ENCODE measurements at regions not wholly inside any gene's neighbourhood (a gene's known extent, or its start where the extent isn't known, plus 50 kb on each side); places are given as distances from the start of the nearest gene placed in this dataset.

DNA sequence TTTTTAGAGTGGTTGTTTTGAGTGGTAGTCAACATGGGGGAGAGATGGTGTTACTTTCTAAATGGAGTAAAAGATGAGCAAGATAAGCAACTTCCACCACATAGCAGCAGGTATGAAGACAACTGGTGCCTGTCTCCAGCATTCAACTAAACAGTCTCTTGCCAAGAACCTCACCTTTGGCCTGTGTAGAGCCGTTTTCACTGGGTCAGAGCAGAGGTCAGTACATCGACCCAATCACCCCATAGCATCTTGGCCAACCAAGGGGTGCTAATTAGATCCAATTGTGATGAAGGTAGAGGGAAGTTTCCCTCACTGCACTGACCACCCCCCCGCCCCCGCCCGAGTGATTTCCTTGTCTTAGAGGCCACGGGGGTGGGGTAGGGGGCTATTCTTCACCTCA lies 188.2 kb downstream of the BLID start:
- no peak for DNase-seq (ENCODE audit: low read depth, low spot score)
- TF ChIP-seq, protein P1, sequence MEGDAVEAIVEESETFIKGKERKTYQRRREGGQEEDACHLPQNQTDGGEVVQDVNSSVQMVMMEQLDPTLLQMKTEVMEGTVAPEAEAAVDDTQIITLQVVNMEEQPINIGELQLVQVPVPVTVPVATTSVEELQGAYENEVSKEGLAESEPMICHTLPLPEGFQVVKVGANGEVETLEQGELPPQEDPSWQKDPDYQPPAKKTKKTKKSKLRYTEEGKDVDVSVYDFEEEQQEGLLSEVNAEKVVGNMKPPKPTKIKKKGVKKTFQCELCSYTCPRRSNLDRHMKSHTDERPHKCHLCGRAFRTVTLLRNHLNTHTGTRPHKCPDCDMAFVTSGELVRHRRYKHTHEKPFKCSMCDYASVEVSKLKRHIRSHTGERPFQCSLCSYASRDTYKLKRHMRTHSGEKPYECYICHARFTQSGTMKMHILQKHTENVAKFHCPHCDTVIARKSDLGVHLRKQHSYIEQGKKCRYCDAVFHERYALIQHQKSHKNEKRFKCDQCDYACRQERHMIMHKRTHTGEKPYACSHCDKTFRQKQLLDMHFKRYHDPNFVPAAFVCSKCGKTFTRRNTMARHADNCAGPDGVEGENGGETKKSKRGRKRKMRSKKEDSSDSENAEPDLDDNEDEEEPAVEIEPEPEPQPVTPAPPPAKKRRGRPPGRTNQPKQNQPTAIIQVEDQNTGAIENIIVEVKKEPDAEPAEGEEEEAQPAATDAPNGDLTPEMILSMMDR (IDR thresholded peaks at IDR 0.05; ENCODE audit: low read depth, low read length) = no peak
- no peak overlapping the region for H3K4me3 ChIP-seq (ENCODE audit: low read depth, low read length)
- in situ Hi-C loops (cut with HindIII; ENCODE audit: low sequenced_read_pairs) = no loop called here

DNA sequence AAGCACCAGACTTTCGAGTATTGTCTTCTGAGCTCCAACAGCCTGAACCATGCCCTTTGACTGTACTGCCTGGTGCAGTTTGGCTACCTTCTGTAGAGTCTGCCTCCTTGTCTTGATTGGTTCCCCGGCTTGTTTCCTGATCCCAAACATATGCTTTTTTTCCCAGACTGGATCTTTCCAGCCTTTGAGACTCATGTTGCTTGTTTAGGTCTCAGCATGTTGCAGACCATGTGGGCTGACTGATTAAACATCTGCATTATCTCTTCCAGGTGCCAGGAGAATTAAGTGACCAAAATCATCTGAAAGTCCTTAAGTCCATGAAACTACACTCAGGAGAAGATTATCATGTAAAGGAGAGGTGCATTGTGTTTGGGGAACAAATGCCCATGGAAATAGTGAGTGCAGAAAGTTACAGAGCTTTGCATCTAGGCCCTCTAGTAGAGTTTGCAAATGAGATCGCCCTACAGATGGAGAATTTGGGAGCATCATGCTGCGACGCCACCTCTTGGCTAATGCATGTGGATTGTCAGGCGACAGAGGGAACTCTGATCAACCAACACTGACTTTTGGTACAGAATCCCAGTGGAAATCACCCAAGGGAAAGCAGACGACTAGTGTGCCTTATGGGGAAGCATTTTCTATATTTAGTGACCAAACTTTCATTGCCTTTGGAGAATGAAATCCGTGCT lies 188.8 kb downstream of the BLID start:
- TF ChIP-seq, protein P1 (IDR thresholded peaks at IDR 0.05; ENCODE audit: low read depth, low read length) = no peak
- DNase-seq (ENCODE audit: low read depth, low spot score) = no peak
- in situ Hi-C loops (cut with HindIII; ENCODE audit: low sequenced_read_pairs) = no loop called here
- H3K4me3 ChIP-seq (ENCODE audit: low read depth, low read length) = no peak overlapping the region

DNA sequence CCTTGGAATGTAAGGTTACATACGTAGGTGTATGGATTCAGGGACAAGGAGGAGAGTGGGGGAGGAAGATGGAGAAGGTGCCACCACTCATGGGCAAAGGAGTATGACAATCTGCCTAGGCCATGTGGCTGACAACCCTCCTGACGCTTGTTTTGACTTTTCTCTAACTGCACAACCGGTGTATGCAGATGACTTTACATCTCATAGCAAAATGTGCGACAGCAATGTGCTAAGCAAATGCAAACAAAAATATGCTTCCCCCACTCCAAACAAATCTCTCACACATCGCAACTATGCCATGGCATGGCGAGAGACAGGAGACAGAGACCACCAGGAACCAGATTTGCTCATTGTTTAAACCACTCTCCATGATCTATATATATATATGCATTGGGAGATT lies 191.8 kb downstream of the BLID start:
- DNase-seq (ENCODE audit: low read depth, low spot score) = no peak
- no peak overlapping the region for H3K4me3 ChIP-seq (ENCODE audit: low read depth, low read length)
- in situ Hi-C loops (cut with HindIII; ENCODE audit: low sequenced_read_pairs) = no loop called here
- TF ChIP-seq, protein P1 (IDR thresholded peaks at IDR 0.05; ENCODE audit: low read depth, low read length) = no peak

DNA sequence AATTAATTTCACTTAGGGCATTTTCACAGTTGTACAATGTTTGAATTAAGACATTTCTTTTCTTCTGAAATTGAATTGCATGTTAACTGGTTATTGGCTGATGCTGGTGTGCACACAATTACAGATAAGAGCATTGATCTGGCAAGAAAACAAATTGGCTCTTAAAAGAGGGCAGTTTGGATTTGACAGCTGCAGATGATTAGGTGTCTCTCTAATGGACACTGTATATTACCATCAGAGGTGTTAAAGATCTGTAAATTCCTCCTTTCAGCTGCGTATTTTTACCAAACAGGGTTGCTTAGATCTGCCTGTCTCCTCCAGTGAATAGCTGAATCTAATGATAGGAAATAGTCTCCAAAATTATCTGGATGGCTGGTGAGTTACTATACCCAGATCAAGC lies 198.5 kb downstream of the BLID start:
- TF ChIP-seq, protein P1 (IDR thresholded peaks at IDR 0.05; ENCODE audit: low read depth, low read length) = no peak
- in situ Hi-C loops (cut with HindIII; ENCODE audit: low sequenced_read_pairs) = no loop called here
- no peak for DNase-seq (ENCODE audit: low read depth, low spot score)
- H3K4me3 ChIP-seq (ENCODE audit: low read depth, low read length) = no peak overlapping the region

DNA sequence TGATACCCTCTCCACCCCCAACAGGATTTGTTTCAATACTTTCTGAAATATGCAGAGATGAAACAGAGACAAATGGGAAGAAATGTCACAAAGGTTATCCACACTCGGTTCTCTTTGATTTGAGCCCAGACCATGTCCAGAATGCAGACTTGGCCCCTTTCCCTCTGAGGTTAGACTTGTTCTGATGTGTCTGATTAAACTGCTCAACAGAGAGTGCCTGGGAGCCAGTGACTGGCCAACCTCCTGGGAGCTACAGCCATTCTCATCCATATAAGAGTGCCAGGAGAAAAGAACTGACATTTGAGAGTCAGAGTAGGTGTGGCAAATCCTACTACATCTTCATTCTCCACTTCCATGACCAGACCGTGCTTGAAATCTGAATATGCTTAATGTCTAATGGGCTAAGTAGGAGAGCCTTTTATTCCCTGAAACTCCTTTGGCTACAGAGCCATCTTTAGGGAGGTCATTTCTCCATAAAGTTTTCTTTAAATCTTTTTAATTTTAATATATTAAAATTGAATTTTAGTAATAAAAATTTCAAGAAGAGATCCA lies 201.4 kb downstream of the BLID start:
- TF ChIP-seq, protein P1 (IDR thresholded peaks at IDR 0.05; ENCODE audit: low read depth, low read length) = no peak
- no peak overlapping the region for H3K4me3 ChIP-seq (ENCODE audit: low read depth, low read length)
- in situ Hi-C loops (cut with HindIII; ENCODE audit: low sequenced_read_pairs) = no loop called here
- no peak for DNase-seq (ENCODE audit: low read depth, low spot score)

DNA sequence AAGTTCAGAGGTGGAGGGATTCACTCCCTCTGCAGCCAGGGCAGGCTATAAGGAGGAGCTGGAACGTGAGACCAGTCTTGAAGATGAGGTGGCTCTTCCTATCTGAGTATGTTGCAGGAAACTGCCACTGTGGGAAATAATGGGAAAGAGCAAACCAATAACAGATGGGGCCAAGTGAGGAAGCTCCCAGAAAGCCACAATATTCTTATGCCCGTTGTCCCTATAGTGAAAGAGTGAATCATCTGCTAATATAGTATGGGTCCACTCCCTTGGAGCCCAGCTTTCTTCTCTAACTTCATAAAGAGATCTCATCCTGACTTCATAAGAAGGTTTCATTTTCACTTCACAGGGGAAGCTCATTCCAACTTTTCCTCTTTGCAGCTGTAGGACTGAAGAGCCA lies 206.4 kb downstream of the BLID start:
- in situ Hi-C loops (cut with HindIII; ENCODE audit: low sequenced_read_pairs) = no loop called here
- TF ChIP-seq, protein P1 (IDR thresholded peaks at IDR 0.05; ENCODE audit: low read depth, low read length) = no peak
- no peak overlapping the region for H3K4me3 ChIP-seq (ENCODE audit: low read depth, low read length)
- no peak for DNase-seq (ENCODE audit: low read depth, low spot score)

Data from astrocyte of the spinal cord (primary cell).